GM23338 (cell line): ENCODE measurements at regions not wholly inside any gene's neighbourhood (a gene's known extent, or its start where the extent isn't known, plus 50 kb on each side); places are given as distances from the start of the nearest gene placed in this dataset.

Source experiments
- ATAC-seq: fragments of 200-7000 bp; cut with Tn5 transposase; 3 replicates; pipeline ENCODE4 v1.9.1; 2020
- DNase-seq: peaks from one replicate; pipeline ENCODE4 v3.0.0-alpha.2; 2015; ENCODE audit warnings: low spot score
- H2AFZ ChIP-seq: fragments of 200-600 bp; sonication (generic); 2 replicates; pipeline ENCODE4 v1.8.0; 2016; ENCODE audit warnings: antibody characterized with exemption, mild to moderate bottlenecking, moderate library complexity
- H3F3A ChIP-seq: fragments of 200-600 bp; sonication (generic); replicated peaks from 2 replicates; pipeline ENCODE4 v1.8.0; 2017; ENCODE audit warnings: antibody characterized with exemption, mixed run types, low read depth
- H3K27ac ChIP-seq: fragments of 200-600 bp; sonication (generic); 2 replicates; pipeline ENCODE4 v1.6.1; 2016; ENCODE audit warnings: low read depth
- H3K27me3 ChIP-seq: fragments of 200-600 bp; sonication (generic); 2 replicates; pipeline ENCODE4 v1.8.0; 2016; ENCODE audit warnings: mild to moderate bottlenecking, mixed run types, moderate library complexity; ENCODE audit not compliant: insufficient read depth
- H3K36me3 ChIP-seq: fragments of 200-600 bp; sonication (generic); 2 replicates; pipeline ENCODE4 v1.8.0; 2016; ENCODE audit warnings: mild to moderate bottlenecking; ENCODE audit not compliant: insufficient read depth
- H3K4me1 ChIP-seq: fragments of 200-600 bp; sonication (generic); 2 replicates; pipeline ENCODE4 v1.8.0; 2016; ENCODE audit warnings: mild to moderate bottlenecking, moderate library complexity; ENCODE audit not compliant: insufficient read depth
- H3K4me2 ChIP-seq: fragments of 200-600 bp; sonication (generic); 2 replicates; pipeline ENCODE4 v1.7.1; 2017; ENCODE audit warnings: mixed run types
- H3K4me3 ChIP-seq: fragments of 200-600 bp; sonication (generic); 2 replicates; pipeline ENCODE4 v1.6.1; 2016; ENCODE audit warnings: mixed run types
- H3K79me2 ChIP-seq: fragments of 200-600 bp; sonication (generic); replicated peaks from 2 replicates; pipeline ENCODE4 v1.8.0; 2017; ENCODE audit warnings: mild to moderate bottlenecking; ENCODE audit not compliant: insufficient read depth
- H3K9me2 ChIP-seq: fragments of 200-600 bp; sonication (generic); 2 replicates; pipeline ENCODE4 v1.8.0; 2017; ENCODE audit not compliant: insufficient read depth
- H4K20me1 ChIP-seq: fragments of 200-600 bp; sonication (generic); replicated peaks from 2 replicates; pipeline ENCODE4 v1.8.0; 2017; ENCODE audit warnings: mild to moderate bottlenecking; ENCODE audit not compliant: insufficient read depth
- H3K27ac Mint-ChIP-seq: 2 replicates; pipeline ENCODE4 v1.8.0; 2020; ENCODE audit warnings: inconsistent platforms, mild to moderate bottlenecking, moderate library complexity, mixed read lengths
- H3K27me3 Mint-ChIP-seq: 3 replicates; pipeline ENCODE4 v1.8.0; 2022; ENCODE audit warnings: low read depth, mild to moderate bottlenecking, moderate library complexity, mixed read lengths, inconsistent platforms; ENCODE audit not compliant: insufficient read depth, poor library complexity
- H3K36me3 Mint-ChIP-seq: 3 replicates; pipeline ENCODE4 v1.8.0; 2021; ENCODE audit warnings: low read depth, mild to moderate bottlenecking, inconsistent platforms, moderate library complexity, mixed read lengths
- H3K4me1 Mint-ChIP-seq: 3 replicates; pipeline ENCODE4 v1.8.0; 2020; ENCODE audit warnings: mild to moderate bottlenecking, inconsistent platforms, mixed read lengths
- H3K4me3 Mint-ChIP-seq: 3 replicates; pipeline ENCODE4 v1.8.0; 2021; ENCODE audit warnings: moderate library complexity, mild to moderate bottlenecking, inconsistent platforms, mixed read lengths
- H3K9me3 Mint-ChIP-seq: 3 replicates; pipeline ENCODE4 v1.8.0; 2020; ENCODE audit warnings: moderate library complexity, mild to moderate bottlenecking, inconsistent platforms, mixed read lengths
- CREB1 ChIP-seq: fragments of 250-450 bp; sonication (Bioruptor Pico); IDR thresholded peaks from 2 replicates; pipeline ENCODE4 v1.5.0; 2020; ENCODE audit warnings: low read depth, mild to moderate bottlenecking, moderate library complexity
- ETS1 ChIP-seq: IDR thresholded peaks from 2 replicates; pipeline ENCODE4 v1.6.1; 2016; ENCODE audit warnings: antibody characterized with exemption
- EZH2 ChIP-seq: fragments of 200-600 bp; sonication (generic); IDR thresholded peaks from one replicate; pipeline ENCODE4 v1.8.0; 2017; ENCODE audit warnings: antibody characterized with exemption, mild to moderate bottlenecking, low read depth; ENCODE audit not compliant: unreplicated experiment
- EZH2phosphoT487 ChIP-seq: fragments of 200-600 bp; sonication (generic); IDR thresholded peaks from one replicate; pipeline ENCODE4 v1.8.1; 2018; ENCODE audit warnings: antibody characterized with exemption; ENCODE audit not compliant: unreplicated experiment
- JUNB ChIP-seq: IDR thresholded peaks from one replicate; pipeline ENCODE4 v1.6.1; 2016; ENCODE audit warnings: antibody characterized with exemption; ENCODE audit not compliant: unreplicated experiment
- NANOG ChIP-seq: IDR thresholded peaks from 2 replicates; pipeline ENCODE4 v1.6.1; 2016; ENCODE audit warnings: antibody characterized with exemption, borderline replicate concordance
- POLR2AphosphoS5 ChIP-seq: IDR thresholded peaks from 2 replicates; pipeline ENCODE4 v1.6.1; 2016; ENCODE audit warnings: antibody characterized with exemption, low read depth
- REST ChIP-seq: IDR thresholded peaks from one replicate; pipeline ENCODE4 v1.6.1; 2018; ENCODE audit warnings: antibody characterized with exemption; ENCODE audit not compliant: unreplicated experiment
- STAT1 ChIP-seq: IDR thresholded peaks from one replicate; pipeline ENCODE4 v1.6.1; 2016; ENCODE audit warnings: antibody characterized with exemption; ENCODE audit not compliant: unreplicated experiment
- ZNF114 ChIP-seq: fragments of 250-450 bp; sonication (Bioruptor Pico); IDR thresholded peaks from 2 replicates; pipeline ENCODE4 v1.5.0; 2020; ENCODE audit warnings: mild to moderate bottlenecking, moderate library complexity
- ZNF331 ChIP-seq: fragments of 250-450 bp; sonication (Bioruptor Pico); IDR thresholded peaks from 2 replicates; pipeline ENCODE4 v1.5.0; 2020; ENCODE audit warnings: low read depth, mild to moderate bottlenecking, moderate library complexity
- TF ChIP-seq, protein P1 (sequence below), 2 experiments: fragments of 200-600 bp in 1 of 2; sonication (generic) in 1 of 2; conservative IDR thresholded peaks; 2 replicates each; pipeline versions ENCODE4 v1.5.1 to v1.6.1; 2016 to 2017; ENCODE audit warnings: antibody characterized with exemption in 2 of 2, low read depth in 2 of 2, mild to moderate bottlenecking in 2 of 2, moderate library complexity in 1 of 2
- TF ChIP-seq, protein P2 (sequence below): fragments of 250-450 bp; sonication (Bioruptor Pico); IDR thresholded peaks from 2 replicates; pipeline ENCODE4 v1.5.0; 2020; ENCODE audit warnings: mild to moderate bottlenecking, moderate library complexity

- H3K27ac ChIP-seq: no peak overlapping the region
- no peaks in the 10 kb centered on the region for H3K9me2 ChIP-seq
- no peak for TF ChIP-seq REST
- no peak for TF ChIP-seq ZNF114 (CRISPR knock-in tag)
- no peak for TF ChIP-seq ZNF331 (CRISPR knock-in tag)
- no peak for TF ChIP-seq JUNB
- TF ChIP-seq EZH2: no peak
- no peak for TF ChIP-seq CREB1 (CRISPR knock-in tag)
- TF ChIP-seq, protein P1, sequence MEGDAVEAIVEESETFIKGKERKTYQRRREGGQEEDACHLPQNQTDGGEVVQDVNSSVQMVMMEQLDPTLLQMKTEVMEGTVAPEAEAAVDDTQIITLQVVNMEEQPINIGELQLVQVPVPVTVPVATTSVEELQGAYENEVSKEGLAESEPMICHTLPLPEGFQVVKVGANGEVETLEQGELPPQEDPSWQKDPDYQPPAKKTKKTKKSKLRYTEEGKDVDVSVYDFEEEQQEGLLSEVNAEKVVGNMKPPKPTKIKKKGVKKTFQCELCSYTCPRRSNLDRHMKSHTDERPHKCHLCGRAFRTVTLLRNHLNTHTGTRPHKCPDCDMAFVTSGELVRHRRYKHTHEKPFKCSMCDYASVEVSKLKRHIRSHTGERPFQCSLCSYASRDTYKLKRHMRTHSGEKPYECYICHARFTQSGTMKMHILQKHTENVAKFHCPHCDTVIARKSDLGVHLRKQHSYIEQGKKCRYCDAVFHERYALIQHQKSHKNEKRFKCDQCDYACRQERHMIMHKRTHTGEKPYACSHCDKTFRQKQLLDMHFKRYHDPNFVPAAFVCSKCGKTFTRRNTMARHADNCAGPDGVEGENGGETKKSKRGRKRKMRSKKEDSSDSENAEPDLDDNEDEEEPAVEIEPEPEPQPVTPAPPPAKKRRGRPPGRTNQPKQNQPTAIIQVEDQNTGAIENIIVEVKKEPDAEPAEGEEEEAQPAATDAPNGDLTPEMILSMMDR (conservative IDR thresholded peaks at IDR 0.05; ENCODE audit: low read depth in 2 of 2): no peak
- TF ChIP-seq EZH2phosphoT487: no peak
- no peak for TF ChIP-seq STAT1
- no peak for TF ChIP-seq ETS1
- TF ChIP-seq, protein P2, sequence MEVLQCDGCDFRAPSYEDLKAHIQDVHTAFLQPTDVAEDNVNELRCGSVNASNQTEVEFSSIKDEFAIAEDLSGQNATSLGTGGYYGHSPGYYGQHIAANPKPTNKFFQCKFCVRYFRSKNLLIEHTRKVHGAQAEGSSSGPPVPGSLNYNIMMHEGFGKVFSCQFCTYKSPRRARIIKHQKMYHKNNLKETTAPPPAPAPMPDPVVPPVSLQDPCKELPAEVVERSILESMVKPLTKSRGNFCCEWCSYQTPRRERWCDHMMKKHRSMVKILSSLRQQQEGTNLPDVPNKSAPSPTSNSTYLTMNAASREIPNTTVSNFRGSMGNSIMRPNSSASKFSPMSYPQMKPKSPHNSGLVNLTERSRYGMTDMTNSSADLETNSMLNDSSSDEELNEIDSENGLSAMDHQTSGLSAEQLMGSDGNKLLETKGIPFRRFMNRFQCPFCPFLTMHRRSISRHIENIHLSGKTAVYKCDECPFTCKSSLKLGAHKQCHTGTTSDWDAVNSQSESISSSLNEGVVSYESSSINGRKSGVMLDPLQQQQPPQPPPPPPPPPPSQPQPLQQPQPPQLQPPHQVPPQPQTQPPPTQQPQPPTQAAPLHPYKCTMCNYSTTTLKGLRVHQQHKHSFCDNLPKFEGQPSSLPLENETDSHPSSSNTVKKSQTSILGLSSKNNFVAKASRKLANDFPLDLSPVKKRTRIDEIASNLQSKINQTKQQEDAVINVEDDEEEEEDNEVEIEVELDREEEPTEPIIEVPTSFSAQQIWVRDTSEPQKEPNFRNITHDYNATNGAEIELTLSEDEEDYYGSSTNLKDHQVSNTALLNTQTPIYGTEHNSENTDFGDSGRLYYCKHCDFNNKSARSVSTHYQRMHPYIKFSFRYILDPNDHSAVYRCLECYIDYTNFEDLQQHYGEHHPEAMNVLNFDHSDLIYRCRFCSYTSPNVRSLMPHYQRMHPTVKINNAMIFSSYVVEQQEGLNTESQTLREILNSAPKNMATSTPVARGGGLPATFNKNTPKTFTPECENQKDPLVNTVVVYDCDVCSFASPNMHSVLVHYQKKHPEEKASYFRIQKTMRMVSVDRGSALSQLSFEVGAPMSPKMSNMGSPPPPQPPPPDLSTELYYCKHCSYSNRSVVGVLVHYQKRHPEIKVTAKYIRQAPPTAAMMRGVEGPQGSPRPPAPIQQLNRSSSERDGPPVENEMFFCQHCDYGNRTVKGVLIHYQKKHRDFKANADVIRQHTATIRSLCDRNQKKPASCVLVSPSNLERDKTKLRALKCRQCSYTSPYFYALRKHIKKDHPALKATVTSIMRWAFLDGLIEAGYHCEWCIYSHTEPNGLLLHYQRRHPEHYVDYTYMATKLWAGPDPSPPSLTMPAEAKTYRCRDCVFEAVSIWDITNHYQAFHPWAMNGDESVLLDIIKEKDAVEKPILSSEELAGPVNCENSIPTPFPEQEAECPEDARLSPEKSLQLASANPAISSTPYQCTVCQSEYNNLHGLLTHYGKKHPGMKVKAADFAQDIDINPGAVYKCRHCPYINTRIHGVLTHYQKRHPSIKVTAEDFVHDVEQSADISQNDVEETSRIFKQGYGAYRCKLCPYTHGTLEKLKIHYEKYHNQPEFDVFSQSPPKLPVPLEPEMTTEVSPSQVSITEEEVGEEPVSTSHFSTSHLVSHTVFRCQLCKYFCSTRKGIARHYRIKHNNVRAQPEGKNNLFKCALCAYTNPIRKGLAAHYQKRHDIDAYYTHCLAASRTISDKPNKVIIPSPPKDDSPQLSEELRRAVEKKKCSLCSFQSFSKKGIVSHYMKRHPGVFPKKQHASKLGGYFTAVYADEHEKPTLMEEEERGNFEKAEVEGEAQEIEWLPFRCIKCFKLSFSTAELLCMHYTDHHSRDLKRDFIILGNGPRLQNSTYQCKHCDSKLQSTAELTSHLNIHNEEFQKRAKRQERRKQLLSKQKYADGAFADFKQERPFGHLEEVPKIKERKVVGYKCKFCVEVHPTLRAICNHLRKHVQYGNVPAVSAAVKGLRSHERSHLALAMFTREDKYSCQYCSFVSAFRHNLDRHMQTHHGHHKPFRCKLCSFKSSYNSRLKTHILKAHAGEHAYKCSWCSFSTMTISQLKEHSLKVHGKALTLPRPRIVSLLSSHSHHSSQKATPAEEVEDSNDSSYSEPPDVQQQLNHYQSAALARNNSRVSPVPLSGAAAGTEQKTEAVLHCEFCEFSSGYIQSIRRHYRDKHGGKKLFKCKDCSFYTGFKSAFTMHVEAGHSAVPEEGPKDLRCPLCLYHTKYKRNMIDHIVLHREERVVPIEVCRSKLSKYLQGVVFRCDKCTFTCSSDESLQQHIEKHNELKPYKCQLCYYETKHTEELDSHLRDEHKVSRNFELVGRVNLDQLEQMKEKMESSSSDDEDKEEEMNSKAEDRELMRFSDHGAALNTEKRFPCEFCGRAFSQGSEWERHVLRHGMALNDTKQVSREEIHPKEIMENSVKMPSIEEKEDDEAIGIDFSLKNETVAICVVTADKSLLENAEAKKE (CRISPR knock-in tag): no peak
- no peak for TF ChIP-seq POLR2AphosphoS5
- TF ChIP-seq NANOG: no peak
- Mint-ChIP-seq H3K4me3 (no peak overlapping the region), H3K27me3 (no peaks in the 10 kb centered on the region), H3K36me3 (no peaks in the 10 kb centered on the region), H3K9me3 (no peaks in the 10 kb centered on the region), H3K27ac (no peak overlapping the region), H3K4me1 (no peaks in the 10 kb centered on the region)
- no peak overlapping the region for H2AFZ ChIP-seq
- no peaks in the 10 kb centered on the region for H3K27me3 ChIP-seq
- H3K4me3 ChIP-seq: no peak overlapping the region
- H3F3A ChIP-seq: no peaks in the 10 kb centered on the region
- H4K20me1 ChIP-seq: no peaks in the 10 kb centered on the region
- DNase-seq (no peak), ATAC-seq (no peak)
- no peaks in the 10 kb centered on the region for H3K4me1 ChIP-seq
- H3K4me2 ChIP-seq: no peak overlapping the region
- H3K79me2 ChIP-seq: no peaks in the 10 kb centered on the region
- no peaks in the 10 kb centered on the region for H3K36me3 ChIP-seq
These were observed 1032.6 kb upstream of the AMELY start for GRCh38 chrY:7944135-7944534.
